ENCODE measurements at regions not wholly inside any gene's neighbourhood (a gene's known extent, or its start where the extent isn't known, plus 50 kb on each side); places are given as distances from the start of the nearest gene placed in this dataset.

DNA sequence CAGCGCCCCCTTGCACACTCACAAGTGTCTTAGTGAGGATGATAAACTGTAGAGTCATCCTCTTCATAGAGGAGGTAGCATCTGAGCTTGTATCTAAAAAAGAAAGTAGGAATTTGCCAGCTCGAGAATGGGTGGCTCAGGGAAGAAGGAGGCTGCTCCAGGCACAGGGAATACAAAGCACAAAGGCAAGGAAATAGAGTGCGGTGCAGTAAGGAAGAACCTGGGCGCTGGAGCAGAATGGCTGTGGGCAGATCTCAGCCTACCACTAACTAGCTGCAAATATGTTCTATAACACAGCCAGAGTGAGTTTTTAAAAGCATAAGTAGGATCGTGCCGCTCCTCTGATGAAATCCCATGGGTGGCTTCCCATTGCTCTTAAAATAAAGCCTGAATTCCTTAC, 61.6 kb upstream of the MAPK10 start:
- TF ChIP-seq, protein P1, sequence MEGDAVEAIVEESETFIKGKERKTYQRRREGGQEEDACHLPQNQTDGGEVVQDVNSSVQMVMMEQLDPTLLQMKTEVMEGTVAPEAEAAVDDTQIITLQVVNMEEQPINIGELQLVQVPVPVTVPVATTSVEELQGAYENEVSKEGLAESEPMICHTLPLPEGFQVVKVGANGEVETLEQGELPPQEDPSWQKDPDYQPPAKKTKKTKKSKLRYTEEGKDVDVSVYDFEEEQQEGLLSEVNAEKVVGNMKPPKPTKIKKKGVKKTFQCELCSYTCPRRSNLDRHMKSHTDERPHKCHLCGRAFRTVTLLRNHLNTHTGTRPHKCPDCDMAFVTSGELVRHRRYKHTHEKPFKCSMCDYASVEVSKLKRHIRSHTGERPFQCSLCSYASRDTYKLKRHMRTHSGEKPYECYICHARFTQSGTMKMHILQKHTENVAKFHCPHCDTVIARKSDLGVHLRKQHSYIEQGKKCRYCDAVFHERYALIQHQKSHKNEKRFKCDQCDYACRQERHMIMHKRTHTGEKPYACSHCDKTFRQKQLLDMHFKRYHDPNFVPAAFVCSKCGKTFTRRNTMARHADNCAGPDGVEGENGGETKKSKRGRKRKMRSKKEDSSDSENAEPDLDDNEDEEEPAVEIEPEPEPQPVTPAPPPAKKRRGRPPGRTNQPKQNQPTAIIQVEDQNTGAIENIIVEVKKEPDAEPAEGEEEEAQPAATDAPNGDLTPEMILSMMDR (conservative IDR thresholded peaks at IDR 0.05) = no peak
- no peak for DNase-seq
- Histone ChIP-seq H3K4me3 (ENCODE audit: low read length) (no peak overlapping the region), H3K27ac (ENCODE audit: low read depth, low read length) (no peak overlapping the region), H3K27me3 (ENCODE audit: control insufficient read depth, insufficient read depth, low read length, poor library complexity, severe bottlenecking) (no peaks in the 10 kb centered on the region), H3K9me3 (ENCODE audit: control insufficient read depth, low read length) (peaks cover 20% of the 10 kb centered on the region), H3K4me1 (ENCODE audit: control insufficient read depth, insufficient read depth, low read length) (no peaks in the 10 kb centered on the region), H3K9ac (ENCODE audit: extremely low read depth, low read length, poor library complexity, severe bottlenecking) (no peak overlapping the region), H3K36me3 (ENCODE audit: control insufficient read depth, insufficient read depth, low read length) (no peaks in the 10 kb centered on the region)
- Mint-ChIP-seq H3K4me3 (no peak overlapping the region), H3K4me1 (peaks cover 11% of the 10 kb centered on the region), H3K27me3 (ENCODE audit: insufficient read depth) (no peaks in the 10 kb centered on the region), H3K9me3 (peaks cover 14% of the 10 kb centered on the region), H3K36me3 (ENCODE audit: low read depth) (peaks cover 17% of the 10 kb centered on the region), H3K27ac (peak overlapping the region; percentile 17)
- 95% methylated on average over 4 to 6 of the region's 6 CpGs for WGBS, 2 experiments (ENCODE audit: insufficient coverage in 1 of 2, insufficient read length in 1 of 2)

- no peak overlapping the region for H3K27ac Mint-ChIP-seq
- H3K4me1 Mint-ChIP-seq = peaks cover 10% of the 10 kb centered on the region
- no peaks in the 10 kb centered on the region for H3K27me3 Mint-ChIP-seq (ENCODE audit: insufficient read depth)
- Histone ChIP-seq H3K4me1 (ENCODE audit: control insufficient read depth, insufficient read depth, low read length) (no peaks in the 10 kb centered on the region), H3K4me3 (ENCODE audit: low read length) (no peak overlapping the region), H3K27me3 (ENCODE audit: control insufficient read depth, insufficient read depth, low read length, poor library complexity, severe bottlenecking) (no peaks in the 10 kb centered on the region), H3K36me3 (ENCODE audit: control insufficient read depth, insufficient read depth, low read length) (no peaks in the 10 kb centered on the region), H3K27ac (ENCODE audit: low read depth, low read length) (no peak overlapping the region), H3K9me3 (ENCODE audit: control insufficient read depth, low read length) (no peaks in the 10 kb centered on the region), H3K9ac (ENCODE audit: extremely low read depth, low read length, poor library complexity, severe bottlenecking) (no peak overlapping the region)
- H3K4me3 Mint-ChIP-seq = no peak overlapping the region
- no peaks in the 10 kb centered on the region for H3K9me3 Mint-ChIP-seq
- no peak for DNase-seq
- peaks cover 6% of the 10 kb centered on the region for H3K36me3 Mint-ChIP-seq (ENCODE audit: low read depth)
- 95 to 100% methylated on average over 6 of the region's 6 CpGs for WGBS, 2 experiments (ENCODE audit: insufficient coverage in 1 of 2, insufficient read length in 1 of 2)
- TF ChIP-seq, protein P1 (conservative IDR thresholded peaks at IDR 0.05) = no peak
These were observed 71.8 kb upstream of the MAPK10 start for GRCh38 chr4:86431543-86432116.

DNA sequence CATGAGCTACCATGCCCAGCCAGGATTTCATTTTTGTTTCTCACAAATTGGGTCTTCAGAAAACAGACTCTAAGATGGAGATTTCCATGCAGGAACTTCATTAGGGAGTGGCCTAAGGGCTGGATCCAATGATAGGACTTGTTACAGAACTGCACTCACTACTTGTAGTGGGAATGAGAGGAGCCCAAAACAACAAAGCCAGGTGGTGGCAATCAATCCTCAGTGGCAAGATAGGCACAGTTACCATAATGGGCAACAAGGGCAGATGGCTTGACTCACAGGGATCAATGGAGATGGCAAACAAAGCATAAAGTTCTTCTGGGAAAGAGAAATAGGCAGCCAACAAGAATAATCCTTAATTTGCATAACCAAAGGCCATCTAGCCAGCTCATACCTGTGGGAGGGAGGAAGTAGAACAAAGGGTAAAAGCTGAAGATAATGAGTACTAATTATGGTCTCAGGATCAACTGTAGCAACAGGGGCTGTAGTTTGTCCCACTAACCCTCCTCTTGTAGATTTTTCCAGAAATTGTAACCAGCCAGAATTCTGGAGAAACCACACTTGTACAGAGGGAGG, 72.8 kb upstream of the MAPK10 start:
- H3K27ac ChIP-seq (ENCODE audit: low read depth, low read length) = no peak overlapping the region
- Mint-ChIP-seq H3K9me3 (no peaks in the 10 kb centered on the region), H3K27ac (no peak overlapping the region), H3K4me3 (no peak overlapping the region), H3K4me1 (peaks cover 10% of the 10 kb centered on the region), H3K36me3 (ENCODE audit: low read depth) (peaks cover 2% of the 10 kb centered on the region), H3K27me3 (ENCODE audit: insufficient read depth) (no peaks in the 10 kb centered on the region)
- DNase-seq = no peak
- no peaks in the 10 kb centered on the region for H3K4me1 ChIP-seq (ENCODE audit: control insufficient read depth, insufficient read depth, low read length)
- no peaks in the 10 kb centered on the region for H3K36me3 ChIP-seq (ENCODE audit: control insufficient read depth, insufficient read depth, low read length)
- no peak overlapping the region for H3K9ac ChIP-seq (ENCODE audit: extremely low read depth, low read length, poor library complexity, severe bottlenecking)
- H3K4me3 ChIP-seq (ENCODE audit: low read length) = no peak overlapping the region
- TF ChIP-seq, protein P1 (conservative IDR thresholded peaks at IDR 0.05) = no peak
- H3K9me3 ChIP-seq (ENCODE audit: control insufficient read depth, low read length) = no peaks in the 10 kb centered on the region
- no peaks in the 10 kb centered on the region for H3K27me3 ChIP-seq (ENCODE audit: control insufficient read depth, insufficient read depth, low read length, poor library complexity, severe bottlenecking)
